Hepatocyte (in vitro differentiated cells): ENCODE measurements at regions not wholly inside any gene's neighbourhood (a gene's known extent, or its start where the extent isn't known, plus 50 kb on each side); places are given as distances from the start of the nearest gene placed in this dataset.

ENCODE experiments used
- DNase-seq: peaks from one replicate; pipeline ENCODE4 v3.0.0-alpha.2; 2016; ENCODE audit warnings: low spot score
- H2AFZ ChIP-seq: fragments of 200-600 bp; sonication (generic); 2 replicates; pipeline ENCODE4 v1.6.0; 2016; ENCODE audit warnings: antibody characterized with exemption, mild to moderate bottlenecking
- H3K27ac ChIP-seq: fragments of 200-600 bp; sonication (generic); 2 replicates; pipeline ENCODE4 v1.5.1; 2016; ENCODE audit warnings: mild to moderate bottlenecking
- H3K27me3 ChIP-seq: fragments of 200-600 bp; sonication (generic); 2 replicates; pipeline ENCODE4 v1.6.1; 2016
- H3K36me3 ChIP-seq: fragments of 200-600 bp; sonication (generic); replicated peaks from 2 replicates; pipeline ENCODE4 v1.5.1; 2016; ENCODE audit warnings: low read depth; ENCODE audit not compliant: insufficient read depth
- H3K4me1 ChIP-seq: fragments of 200-600 bp; sonication (generic); 2 replicates; pipeline ENCODE4 v1.5.1; 2016; ENCODE audit warnings: mild to moderate bottlenecking, moderate library complexity; ENCODE audit not compliant: insufficient read depth
- H3K4me2 ChIP-seq: fragments of 200-600 bp; sonication (generic); 2 replicates; pipeline ENCODE4 v1.6.0; 2016
- H3K4me3 ChIP-seq: fragments of 200-600 bp; sonication (generic); 2 replicates; pipeline ENCODE4 v1.5.1; 2016; ENCODE audit warnings: mild to moderate bottlenecking
- H3K79me2 ChIP-seq: fragments of 200-600 bp; sonication (generic); 2 replicates; pipeline ENCODE4 v1.6.0; 2017; ENCODE audit warnings: mild to moderate bottlenecking
- H3K9me2 ChIP-seq: fragments of 200-600 bp; sonication (generic); replicated peaks from 2 replicates; pipeline ENCODE4 v1.6.0; 2017; ENCODE audit warnings: mild to moderate bottlenecking; ENCODE audit not compliant: insufficient read depth
- H3K9me3 ChIP-seq: fragments of 200-600 bp; sonication (generic); 2 replicates; pipeline ENCODE4 v1.5.1; 2016; ENCODE audit warnings: low read depth, mild to moderate bottlenecking
- H4K20me1 ChIP-seq: fragments of 200-600 bp; sonication (generic); 2 replicates; pipeline ENCODE4 v1.6.0; 2016; ENCODE audit warnings: mild to moderate bottlenecking; ENCODE audit not compliant: insufficient read depth, poor library complexity, severe bottlenecking
- CTCF ChIP-seq: fragments of 200-600 bp; sonication (generic); IDR thresholded peaks from 2 replicates; pipeline ENCODE4 v1.5.1; 2016; ENCODE audit warnings: antibody characterized with exemption, mild to moderate bottlenecking; ENCODE audit not compliant: poor library complexity
- EZH2 ChIP-seq: fragments of 200-600 bp; sonication (generic); IDR thresholded peaks from 2 replicates; pipeline ENCODE4 v1.6.1; 2016; ENCODE audit warnings: antibody characterized with exemption, mild to moderate bottlenecking, borderline replicate concordance
- EZH2phosphoT487 ChIP-seq: fragments of 200-600 bp; sonication (generic); IDR thresholded peaks from one replicate; pipeline ENCODE4 v1.6.1; 2018; ENCODE audit warnings: antibody characterized with exemption, mild to moderate bottlenecking, low read depth, moderate library complexity; ENCODE audit not compliant: unreplicated experiment, severe bottlenecking
- WGBS: methylation state at CpG from one replicate; pipeline ENCODE4 v1.1.6; 2016; ENCODE audit warnings: low lambda C conversion rate; ENCODE audit errors: missing lambda C conversion rate; 5-methylcytosine and 5-hydroxymethylcytosine counted together

DNA sequence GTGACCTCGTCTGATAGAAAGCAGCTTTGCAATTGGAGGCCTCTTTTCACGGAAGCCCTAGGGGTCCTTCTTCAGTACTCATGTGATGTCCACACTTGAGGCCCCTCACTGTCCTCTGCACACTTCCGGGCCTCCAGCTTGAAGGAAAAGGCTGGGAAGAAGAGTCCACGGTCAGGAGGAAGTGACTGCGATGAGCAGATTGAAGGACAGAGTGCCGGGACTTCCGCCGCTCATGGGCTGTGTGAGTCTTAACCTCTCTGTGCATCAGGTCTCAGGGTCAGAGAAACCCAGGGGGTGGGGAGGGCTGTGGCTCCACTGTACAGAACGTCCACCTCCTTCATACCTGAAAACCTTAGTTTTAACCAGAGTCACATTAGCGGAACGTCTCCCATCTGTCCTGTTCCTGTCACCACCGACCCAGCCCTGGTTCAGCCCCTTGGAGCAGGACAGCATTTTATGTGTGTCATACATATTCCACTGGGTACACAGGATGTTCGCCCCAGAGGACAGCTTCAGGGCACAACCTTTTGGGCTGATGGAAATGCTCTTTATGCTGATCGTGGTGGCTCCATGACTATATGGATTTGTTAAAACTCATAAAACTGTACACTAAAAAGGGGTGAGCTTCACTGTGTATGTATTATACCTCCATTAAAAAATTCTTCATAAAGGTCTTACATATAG, 51.0 kb upstream of the SORCS2 start:
- Histone ChIP-seq H2AFZ (no peak overlapping the region), H3K4me1 (peaks cover 7% of the 10 kb centered on the region), H3K27ac (no peak overlapping the region), H3K4me2 (no peak overlapping the region), H3K36me3 (no peaks in the 10 kb centered on the region), H4K20me1 (no peaks in the 10 kb centered on the region), H3K27me3 (no peaks in the 10 kb centered on the region), H3K79me2 (no peaks in the 10 kb centered on the region), H3K9me2 (no peaks in the 10 kb centered on the region), H3K9me3 (no peaks in the 10 kb centered on the region), H3K4me3 (no peak overlapping the region)
- no peak for TF ChIP-seq CTCF
- TF ChIP-seq EZH2 = no peak
- no peak for TF ChIP-seq EZH2phosphoT487
- 88% methylated on average over 14 of the region's 14 CpGs for WGBS
- no peak for DNase-seq

DNA sequence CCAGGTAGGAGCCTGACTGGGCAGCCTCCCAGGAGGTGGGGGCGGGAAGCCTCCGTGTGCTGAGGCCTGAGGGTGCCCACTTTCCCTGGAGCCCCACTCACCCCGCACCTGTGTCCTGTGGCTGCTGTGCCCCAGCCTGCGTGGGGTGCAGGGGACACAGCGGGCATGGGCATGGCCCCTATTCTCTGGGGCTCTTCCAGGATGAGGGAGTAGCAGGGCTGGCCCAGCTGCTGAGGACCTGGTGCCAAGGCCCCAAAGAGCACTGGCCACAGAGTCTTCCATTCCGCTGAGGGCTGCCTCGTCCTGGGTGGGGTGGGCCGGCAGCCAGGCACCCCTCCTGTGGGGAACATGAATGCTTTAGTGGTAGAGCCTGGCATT, 51.7 kb upstream of the SORCS2 start:
- Histone ChIP-seq H2AFZ (no peak overlapping the region), H3K4me2 (no peak overlapping the region), H3K4me3 (no peak overlapping the region), H3K9me2 (no peaks in the 10 kb centered on the region), H3K4me1 (peaks cover 9% of the 10 kb centered on the region), H4K20me1 (no peaks in the 10 kb centered on the region), H3K36me3 (no peaks in the 10 kb centered on the region), H3K9me3 (no peaks in the 10 kb centered on the region), H3K79me2 (no peaks in the 10 kb centered on the region), H3K27ac (no peak overlapping the region), H3K27me3 (no peaks in the 10 kb centered on the region)
- DNase-seq = no peak
- WGBS = 91% methylated on average over 8 of the region's 8 CpGs
- TF ChIP-seq CTCF = no peak
- no peak for TF ChIP-seq EZH2
- TF ChIP-seq EZH2phosphoT487 = no peak

GRCh38 chr4:7140062-7140691, 52.2 kb upstream of the SORCS2 start:
- Histone ChIP-seq H3K4me3 (no peak overlapping the region), H3K4me1 (peaks cover 11% of the 10 kb centered on the region), H3K27ac (no peak overlapping the region), H3K4me2 (no peak overlapping the region), H3K79me2 (no peaks in the 10 kb centered on the region), H3K27me3 (no peaks in the 10 kb centered on the region), H3K36me3 (no peaks in the 10 kb centered on the region), H4K20me1 (no peaks in the 10 kb centered on the region), H3K9me2 (no peaks in the 10 kb centered on the region), H3K9me3 (no peaks in the 10 kb centered on the region), H2AFZ (no peak overlapping the region)
- no peak for TF ChIP-seq CTCF
- no peak for DNase-seq
- 79% methylated on average over 11 of the region's 11 CpGs for WGBS
